Gastroesophageal sphincter (tissue), 3 donors: ENCODE measurements at regions not wholly inside any gene's neighbourhood (a gene's known extent, or its start where the extent isn't known, plus 50 kb on each side); places are given as distances from the start of the nearest gene placed in this dataset.

Source experiments
- POLR2A ChIP-seq, 2 donors: fragments of 450-650 bp; IDR thresholded peaks; one replicate each; pipeline ENCODE4 v1.6.1; 2017; ENCODE audit warnings: antibody characterized with exemption in 2 of 2, mild to moderate bottlenecking in 2 of 2, moderate library complexity in 1 of 2
- TF ChIP-seq, protein P1 (sequence below), 4 experiments: fragments of 200-600 bp in 2 of 4; fragments of 450-650 bp in 2 of 4; sonication (generic) in 1 of 4; IDR thresholded peaks; one replicate each; pipeline ENCODE4 v1.5.1; 2017 to 2019; ENCODE audit warnings: antibody characterized with exemption in 4 of 4, mild to moderate bottlenecking in 2 of 4, moderate library complexity in 2 of 4

DNA sequence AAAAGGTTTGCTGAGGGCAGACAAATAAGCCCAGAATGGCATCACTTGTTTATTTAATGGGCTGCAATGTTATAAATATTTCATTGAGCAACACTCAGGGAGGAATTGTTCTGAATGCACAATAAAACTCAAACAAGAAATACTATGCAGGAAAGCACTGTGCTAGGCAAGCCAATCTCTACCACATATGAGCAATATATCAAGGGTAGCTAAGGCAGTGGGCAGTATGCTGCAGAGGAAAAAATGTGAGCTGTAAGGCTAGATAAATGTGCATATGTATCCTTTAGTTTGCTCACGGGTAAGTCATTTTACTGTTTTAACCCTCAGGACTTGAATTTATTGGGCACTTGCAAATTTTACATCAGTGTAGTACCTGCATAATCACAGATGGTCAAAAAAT lies 349.6 kb downstream of the CDC14C start:
- TF ChIP-seq, protein P1, sequence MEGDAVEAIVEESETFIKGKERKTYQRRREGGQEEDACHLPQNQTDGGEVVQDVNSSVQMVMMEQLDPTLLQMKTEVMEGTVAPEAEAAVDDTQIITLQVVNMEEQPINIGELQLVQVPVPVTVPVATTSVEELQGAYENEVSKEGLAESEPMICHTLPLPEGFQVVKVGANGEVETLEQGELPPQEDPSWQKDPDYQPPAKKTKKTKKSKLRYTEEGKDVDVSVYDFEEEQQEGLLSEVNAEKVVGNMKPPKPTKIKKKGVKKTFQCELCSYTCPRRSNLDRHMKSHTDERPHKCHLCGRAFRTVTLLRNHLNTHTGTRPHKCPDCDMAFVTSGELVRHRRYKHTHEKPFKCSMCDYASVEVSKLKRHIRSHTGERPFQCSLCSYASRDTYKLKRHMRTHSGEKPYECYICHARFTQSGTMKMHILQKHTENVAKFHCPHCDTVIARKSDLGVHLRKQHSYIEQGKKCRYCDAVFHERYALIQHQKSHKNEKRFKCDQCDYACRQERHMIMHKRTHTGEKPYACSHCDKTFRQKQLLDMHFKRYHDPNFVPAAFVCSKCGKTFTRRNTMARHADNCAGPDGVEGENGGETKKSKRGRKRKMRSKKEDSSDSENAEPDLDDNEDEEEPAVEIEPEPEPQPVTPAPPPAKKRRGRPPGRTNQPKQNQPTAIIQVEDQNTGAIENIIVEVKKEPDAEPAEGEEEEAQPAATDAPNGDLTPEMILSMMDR (IDR thresholded peaks at IDR 0.05): no peak
- no peak for TF ChIP-seq POLR2A (IDR thresholded peaks at IDR 0.05)
